ENCODE measurements at regions not wholly inside any gene's neighbourhood (a gene's known extent, or its start where the extent isn't known, plus 50 kb on each side); places are given as distances from the start of the nearest gene placed in this dataset.
"Not testable (repeated sequence)": the region's sequence is repeated elsewhere in the genome, so short reads cannot be mapped to it uniquely, and the experiment has no call there.

DNA sequence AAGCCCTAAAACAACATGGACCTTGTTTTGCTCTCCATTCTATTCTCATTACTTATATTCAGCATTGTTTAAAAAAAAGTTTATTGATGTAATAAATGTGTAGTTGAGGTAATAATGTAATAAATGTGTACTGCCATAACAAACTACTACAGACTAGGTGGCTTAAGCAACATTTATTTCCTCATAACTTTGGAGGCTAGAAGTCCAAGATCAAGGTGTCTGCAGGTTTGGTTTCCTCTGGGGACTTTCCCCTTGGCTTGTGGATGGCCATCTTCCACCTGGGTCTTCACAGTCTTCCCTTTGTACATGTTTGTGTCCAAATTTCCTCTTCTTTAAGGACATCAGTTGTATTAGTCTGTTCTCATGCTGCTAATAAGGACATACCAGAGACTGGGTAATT, 93.1 kb downstream of the LMO4 start:
- Histone ChIP-seq H3K9ac (ENCODE audit: low read length) (no peak overlapping the region), H3K9me3 (ENCODE audit: low read length) (no peaks in the 10 kb centered on the region), H3K27me3 (ENCODE audit: control insufficient read depth in 1 of 2, insufficient read depth in 2 of 2, low read length in 2 of 2) (no peaks in the 10 kb centered on the region), H3K36me3 (ENCODE audit: insufficient read depth, low read length) (no peaks in the 10 kb centered on the region), H3K4me3 (ENCODE audit: low read depth in 1 of 2, low read length in 2 of 2) (no peak overlapping the region), H3K27ac (ENCODE audit: low read depth, low read length) (no peak overlapping the region), H3K4me1 (ENCODE audit: insufficient read depth, low read length) (no peaks in the 10 kb centered on the region)

DNA sequence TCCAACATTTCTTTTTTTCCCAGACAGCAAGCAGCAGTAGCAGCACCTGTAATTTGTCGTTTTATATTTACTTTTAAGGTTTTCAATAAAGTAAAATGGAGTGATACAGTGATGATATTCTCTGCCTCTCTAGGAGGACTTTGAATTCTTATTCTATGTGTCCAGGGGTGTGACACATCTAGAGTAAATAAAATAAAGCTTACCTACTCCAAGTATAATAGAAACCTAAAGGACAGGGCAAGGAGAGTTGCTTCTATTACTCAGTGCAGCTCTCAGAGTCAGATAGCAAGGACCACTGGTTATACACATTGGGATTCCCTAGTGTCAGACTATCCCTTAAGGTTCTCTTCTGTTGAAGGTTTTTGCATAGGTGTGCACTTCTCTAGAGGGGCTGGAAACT, 95.9 kb downstream of the LMO4 start:
- H3K27me3 ChIP-seq (ENCODE audit: control insufficient read depth in 1 of 2, insufficient read depth in 2 of 2, low read length in 2 of 2) = no peaks in the 10 kb centered on the region
- H3K4me1 ChIP-seq (ENCODE audit: insufficient read depth, low read length) = no peaks in the 10 kb centered on the region
- H3K9ac ChIP-seq (ENCODE audit: low read length) = no peak overlapping the region
- no peaks in the 10 kb centered on the region for H3K36me3 ChIP-seq (ENCODE audit: insufficient read depth, low read length)
- H3K9me3 ChIP-seq (ENCODE audit: low read length) = no peaks in the 10 kb centered on the region
- H3K27ac ChIP-seq (ENCODE audit: low read depth, low read length) = no peak overlapping the region
- no peak overlapping the region for H3K4me3 ChIP-seq (ENCODE audit: low read depth in 1 of 2, low read length in 2 of 2)

DNA sequence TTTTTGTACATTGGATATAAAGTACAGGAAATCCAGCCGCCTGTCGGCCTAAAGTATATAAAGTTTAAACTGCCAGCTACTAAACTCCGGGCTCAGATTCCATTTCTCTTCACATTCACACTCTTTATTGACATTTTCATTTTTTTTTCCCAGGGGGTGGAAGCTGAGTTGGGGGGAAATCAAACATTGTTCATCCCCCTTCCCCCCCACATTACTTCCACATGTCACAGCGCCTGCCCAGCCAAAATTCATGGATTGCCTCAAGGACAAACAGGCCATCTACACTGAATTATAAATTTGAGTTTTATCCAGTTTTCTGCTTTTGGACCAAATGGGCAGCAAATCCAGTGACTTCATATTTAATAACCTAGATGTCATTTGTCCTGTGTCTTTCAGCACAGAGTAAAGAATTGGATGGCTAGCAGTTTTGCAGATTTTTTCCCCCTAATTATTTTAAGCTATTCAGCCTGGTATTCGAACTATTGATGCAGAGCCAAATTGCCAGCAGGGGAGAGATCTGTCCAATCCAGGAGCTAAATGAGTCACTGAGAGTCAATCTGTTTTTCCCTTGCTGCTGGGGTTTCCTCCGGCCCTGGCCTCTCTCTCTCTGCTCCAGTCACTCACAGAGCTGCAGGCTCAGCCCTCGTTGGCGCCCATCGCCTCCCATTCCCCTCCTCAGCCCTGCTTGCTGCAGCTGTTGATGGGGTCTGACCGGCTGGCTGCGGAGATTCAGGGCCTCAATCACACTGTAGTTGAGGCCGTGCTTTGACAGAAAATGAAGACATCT, 98.0 kb downstream of the LMO4 start:
- H3K4me1 ChIP-seq (ENCODE audit: insufficient read depth, low read length) = no peaks in the 10 kb centered on the region
- no peaks in the 10 kb centered on the region for H3K27me3 ChIP-seq (ENCODE audit: control insufficient read depth in 1 of 2, insufficient read depth in 2 of 2, low read length in 2 of 2)
- no peaks in the 10 kb centered on the region for H3K36me3 ChIP-seq (ENCODE audit: insufficient read depth, low read length)
- no peak overlapping the region for H3K4me3 ChIP-seq (ENCODE audit: low read depth in 1 of 2, low read length in 2 of 2)
- no peak overlapping the region for H3K9ac ChIP-seq (ENCODE audit: low read length)
- no peak overlapping the region for H3K27ac ChIP-seq (ENCODE audit: low read depth, low read length)
- no peaks in the 10 kb centered on the region for H3K9me3 ChIP-seq (ENCODE audit: low read length)

DNA sequence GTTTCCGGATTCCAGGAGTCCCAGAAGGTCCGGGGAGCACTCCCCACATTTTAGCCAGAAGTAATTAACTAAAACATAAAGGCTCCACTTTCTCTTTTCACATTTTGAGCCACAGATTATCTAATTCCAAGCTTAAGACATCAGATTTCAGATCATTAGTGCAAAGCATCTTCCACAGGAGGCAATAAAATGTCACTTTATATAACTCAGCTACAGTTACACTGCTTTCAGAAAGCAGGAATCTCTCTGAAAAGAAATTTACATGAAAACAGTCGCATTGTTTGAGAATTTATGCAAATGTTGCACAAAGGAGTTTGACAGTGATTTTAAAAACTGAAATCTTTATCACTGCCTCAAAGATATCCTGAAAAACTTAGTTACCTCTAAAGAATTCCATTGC, 99.7 kb downstream of the LMO4 start:
- no peak overlapping the region for H3K4me3 ChIP-seq (ENCODE audit: low read depth in 1 of 2, low read length in 2 of 2)
- H3K27me3 ChIP-seq (ENCODE audit: control insufficient read depth in 1 of 2, insufficient read depth in 2 of 2, low read length in 2 of 2) = no peaks in the 10 kb centered on the region
- H3K36me3 ChIP-seq (ENCODE audit: insufficient read depth, low read length) = no peaks in the 10 kb centered on the region
- H3K27ac ChIP-seq (ENCODE audit: low read depth, low read length) = no peak overlapping the region
- no peak overlapping the region for H3K9ac ChIP-seq (ENCODE audit: low read length)
- no peaks in the 10 kb centered on the region for H3K9me3 ChIP-seq (ENCODE audit: low read length)
- H3K4me1 ChIP-seq (ENCODE audit: insufficient read depth, low read length) = no peaks in the 10 kb centered on the region

DNA sequence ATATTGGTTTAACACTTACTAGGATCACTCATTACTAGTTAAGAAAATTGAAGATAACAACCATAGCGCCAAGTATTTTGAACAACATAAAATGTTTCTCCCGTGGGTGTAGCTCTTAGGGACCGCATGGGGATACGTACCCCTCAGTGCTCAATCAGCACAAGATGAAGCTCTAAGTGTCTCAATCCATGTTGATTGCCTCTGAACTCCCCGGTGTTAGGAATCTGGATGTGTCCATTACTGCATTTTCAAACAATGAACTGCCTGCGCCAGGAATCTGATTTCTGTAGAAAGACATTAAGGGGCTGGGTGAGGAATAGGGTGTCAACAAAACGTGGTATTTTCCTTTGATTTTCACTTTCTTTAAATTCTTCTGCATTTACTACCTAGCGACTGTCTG, 100.2 kb downstream of the LMO4 start:
- H3K36me3 ChIP-seq (ENCODE audit: insufficient read depth, low read length) = no peaks in the 10 kb centered on the region
- no peak overlapping the region for H3K9ac ChIP-seq (ENCODE audit: low read length)
- H3K4me3 ChIP-seq (ENCODE audit: low read depth in 1 of 2, low read length in 2 of 2) = no peak overlapping the region
- H3K9me3 ChIP-seq (ENCODE audit: low read length) = no peaks in the 10 kb centered on the region
- no peaks in the 10 kb centered on the region for H3K4me1 ChIP-seq (ENCODE audit: insufficient read depth, low read length)
- no peak overlapping the region for H3K27ac ChIP-seq (ENCODE audit: low read depth, low read length)
- H3K27me3 ChIP-seq (ENCODE audit: control insufficient read depth in 1 of 2, insufficient read depth in 2 of 2, low read length in 2 of 2) = no peaks in the 10 kb centered on the region

DNA sequence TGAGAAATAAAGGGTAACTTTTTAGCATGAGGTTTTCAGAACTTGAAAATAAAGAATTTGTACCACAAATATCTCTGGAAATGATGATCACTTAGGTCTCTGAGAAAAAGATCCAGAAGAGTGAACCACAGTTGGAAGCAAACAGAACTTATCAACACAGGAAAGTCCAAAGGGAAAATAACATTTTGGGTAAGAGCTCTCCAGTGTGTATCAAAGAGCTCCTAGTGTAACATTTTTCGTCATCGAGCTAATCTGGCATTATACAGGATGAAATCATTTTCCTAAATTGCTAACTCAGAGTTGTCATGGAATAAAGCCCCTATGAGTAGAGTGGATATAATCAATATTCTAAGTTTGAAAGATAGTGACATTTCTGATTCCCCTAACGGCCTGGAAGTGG, 104.0 kb downstream of the LMO4 start:
- Histone ChIP-seq H3K4me3 (ENCODE audit: low read depth in 1 of 2, low read length in 2 of 2) (no peak overlapping the region), H3K27ac (ENCODE audit: low read depth, low read length) (no peak overlapping the region), H3K9ac (ENCODE audit: low read length) (no peak overlapping the region), H3K9me3 (ENCODE audit: low read length) (no peaks in the 10 kb centered on the region), H3K4me1 (ENCODE audit: insufficient read depth, low read length) (no peaks in the 10 kb centered on the region), H3K36me3 (ENCODE audit: insufficient read depth, low read length) (no peaks in the 10 kb centered on the region), H3K27me3 (ENCODE audit: control insufficient read depth in 1 of 2, insufficient read depth in 2 of 2, low read length in 2 of 2) (no peaks in the 10 kb centered on the region)

DNA sequence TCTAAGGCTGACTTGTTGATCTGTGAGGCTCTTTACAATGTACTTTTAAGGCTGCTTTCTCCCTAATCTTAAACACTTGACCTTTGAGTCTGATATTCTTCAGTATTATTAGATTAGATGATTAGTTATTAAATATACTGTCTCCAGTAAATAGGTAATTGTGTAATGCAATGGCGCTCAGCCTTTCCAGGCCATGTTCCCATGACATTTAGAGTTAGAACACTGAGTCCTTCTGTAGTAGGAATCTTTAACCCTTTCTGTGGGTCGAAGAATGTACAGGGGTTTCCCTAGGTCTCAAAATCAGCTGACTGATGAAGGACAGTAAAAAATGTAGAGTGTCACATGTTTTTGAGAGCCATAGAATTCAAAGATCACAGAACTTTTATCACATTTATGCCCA, 104.4 kb downstream of the LMO4 start:
- H3K9ac ChIP-seq (ENCODE audit: low read length); H3K27ac ChIP-seq (ENCODE audit: low read depth, low read length); H3K4me1 ChIP-seq (ENCODE audit: insufficient read depth, low read length): not testable (repeated sequence)

DNA sequence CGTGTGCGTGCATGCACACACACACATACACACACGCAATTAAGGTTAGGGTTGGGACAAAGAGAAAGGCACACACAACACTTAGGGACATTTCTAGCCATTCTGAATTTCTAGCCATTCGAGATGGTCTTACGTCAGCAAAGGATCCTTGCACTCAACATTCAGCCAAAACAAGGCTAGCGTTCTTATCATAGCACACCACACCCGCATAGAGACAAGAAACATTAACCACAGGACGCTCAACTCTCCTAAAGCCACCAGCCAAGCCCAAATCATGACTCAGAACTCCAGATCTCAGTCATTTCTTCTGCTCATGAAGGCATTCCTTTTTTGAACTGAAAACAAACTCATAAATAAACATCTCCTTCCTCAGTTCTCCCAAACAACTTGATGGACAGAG, 106.8 kb downstream of the LMO4 start:
- no peak overlapping the region for H3K27ac ChIP-seq (ENCODE audit: low read depth, low read length)
- no peaks in the 10 kb centered on the region for H3K27me3 ChIP-seq (ENCODE audit: control insufficient read depth in 1 of 2, insufficient read depth in 2 of 2, low read length in 2 of 2)
- H3K9me3 ChIP-seq (ENCODE audit: low read length) = no peaks in the 10 kb centered on the region

More for the DNA sequence above, 104.4 kb downstream of the LMO4 start:
- not testable (repeated sequence) for H3K9me3 ChIP-seq (ENCODE audit: low read length); H3K27me3 ChIP-seq (ENCODE audit: control insufficient read depth in 1 of 2, insufficient read depth in 2 of 2, low read length in 2 of 2); H3K4me3 ChIP-seq (ENCODE audit: low read depth in 1 of 2, low read length in 2 of 2); H3K36me3 ChIP-seq (ENCODE audit: insufficient read depth, low read length)

DNA sequence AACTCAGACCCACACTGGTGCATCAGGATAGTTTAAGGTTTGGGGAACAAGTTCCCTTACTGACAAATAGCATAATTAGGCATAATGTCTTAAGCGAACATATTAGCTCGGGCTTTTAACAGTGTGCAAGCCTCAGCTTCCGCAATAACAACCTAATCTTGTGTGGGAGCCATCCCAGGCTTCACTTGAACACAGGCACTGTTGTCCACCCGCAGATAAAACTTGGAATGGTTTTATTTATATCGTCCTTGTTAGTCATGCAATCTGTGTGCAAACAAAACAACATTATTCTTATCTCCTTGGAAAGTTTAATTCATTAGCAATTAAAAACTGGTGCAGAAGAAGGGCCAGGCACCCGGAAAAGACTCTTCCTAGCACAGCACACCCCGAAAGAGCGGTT, 107.4 kb downstream of the LMO4 start:
- H3K27ac ChIP-seq (ENCODE audit: low read depth, low read length); H3K4me1 ChIP-seq (ENCODE audit: insufficient read depth, low read length); H3K9me3 ChIP-seq (ENCODE audit: low read length); H3K9ac ChIP-seq (ENCODE audit: low read length); H3K4me3 ChIP-seq (ENCODE audit: low read depth in 1 of 2, low read length in 2 of 2); H3K36me3 ChIP-seq (ENCODE audit: insufficient read depth, low read length); H3K27me3 ChIP-seq (ENCODE audit: control insufficient read depth in 1 of 2, insufficient read depth in 2 of 2, low read length in 2 of 2): not testable (repeated sequence)

More for the DNA sequence above, 106.8 kb downstream of the LMO4 start:
- no peaks in the 10 kb centered on the region for H3K36me3 ChIP-seq (ENCODE audit: insufficient read depth, low read length)
- H3K4me1 ChIP-seq (ENCODE audit: insufficient read depth, low read length) = no peaks in the 10 kb centered on the region
- H3K4me3 ChIP-seq (ENCODE audit: low read depth in 1 of 2, low read length in 2 of 2) = no peak overlapping the region
- no peak overlapping the region for H3K9ac ChIP-seq (ENCODE audit: low read length)

DNA sequence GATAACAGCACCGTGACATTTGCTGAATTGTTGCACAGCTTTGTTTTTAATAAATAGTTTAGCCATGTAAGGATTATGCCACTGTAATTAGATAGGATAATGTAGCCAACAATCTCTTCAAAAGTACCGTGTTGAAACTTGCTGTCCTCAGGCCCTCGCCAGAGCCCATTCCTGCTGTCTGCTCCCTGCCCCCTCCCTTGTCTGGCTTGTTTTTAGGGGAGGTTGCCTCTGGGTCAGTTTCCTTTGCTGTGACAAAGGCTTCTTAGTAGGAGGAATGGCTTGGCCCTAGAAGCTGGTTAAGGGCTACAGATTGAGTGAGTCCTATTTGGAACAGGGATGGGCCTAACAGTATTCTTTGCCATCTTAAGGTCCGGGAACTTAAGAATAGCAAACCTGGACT, 107.9 kb downstream of the LMO4 start:
- H3K4me1 ChIP-seq (ENCODE audit: insufficient read depth, low read length) = no peaks in the 10 kb centered on the region
- no peak overlapping the region for H3K9ac ChIP-seq (ENCODE audit: low read length)
- no peak overlapping the region for H3K4me3 ChIP-seq (ENCODE audit: low read depth in 1 of 2, low read length in 2 of 2)
- H3K27me3 ChIP-seq (ENCODE audit: control insufficient read depth in 1 of 2, insufficient read depth in 2 of 2, low read length in 2 of 2) = no peaks in the 10 kb centered on the region
- no peaks in the 10 kb centered on the region for H3K36me3 ChIP-seq (ENCODE audit: insufficient read depth, low read length)
- no peaks in the 10 kb centered on the region for H3K9me3 ChIP-seq (ENCODE audit: low read length)
- no peak overlapping the region for H3K27ac ChIP-seq (ENCODE audit: low read depth, low read length)

DNA sequence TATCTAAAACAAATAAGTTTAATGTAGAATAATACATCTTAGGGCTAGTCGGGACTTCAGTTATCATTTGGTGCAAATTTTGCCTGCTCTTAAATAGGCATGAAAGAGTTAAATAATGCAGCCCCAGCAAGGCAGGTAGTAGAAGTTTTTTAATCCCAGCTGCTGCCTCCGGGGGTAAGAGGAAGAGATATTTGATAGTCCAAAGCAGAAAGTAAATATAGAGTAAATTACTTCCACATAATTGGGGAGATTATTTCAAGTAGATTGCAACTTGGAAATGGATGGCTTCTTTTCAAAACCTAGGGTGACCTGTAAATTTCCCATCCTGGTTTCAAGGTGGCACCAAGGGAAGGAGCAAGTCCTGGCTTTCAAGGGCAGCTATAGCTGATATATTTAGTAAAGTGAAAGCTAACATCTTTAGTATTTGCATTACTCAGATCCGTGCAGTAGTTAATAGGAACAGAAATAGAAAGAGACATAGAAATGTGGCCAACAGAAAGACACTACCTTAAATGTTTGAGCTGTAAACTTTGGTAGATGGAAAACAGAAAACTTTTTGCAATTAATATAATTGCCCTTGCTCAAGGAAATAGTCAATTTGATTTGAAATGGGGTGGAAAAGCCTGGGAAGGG, 109.1 kb downstream of the LMO4 start:
- Histone ChIP-seq H3K4me1 (ENCODE audit: insufficient read depth, low read length) (no peaks in the 10 kb centered on the region), H3K9ac (ENCODE audit: low read length) (no peak overlapping the region), H3K36me3 (ENCODE audit: insufficient read depth, low read length) (no peaks in the 10 kb centered on the region), H3K27ac (ENCODE audit: low read depth, low read length) (no peak overlapping the region), H3K27me3 (ENCODE audit: control insufficient read depth in 1 of 2, insufficient read depth in 2 of 2, low read length in 2 of 2) (no peaks in the 10 kb centered on the region), H3K9me3 (ENCODE audit: low read length) (no peaks in the 10 kb centered on the region), H3K4me3 (ENCODE audit: low read depth in 1 of 2, low read length in 2 of 2) (no peak overlapping the region)

DNA sequence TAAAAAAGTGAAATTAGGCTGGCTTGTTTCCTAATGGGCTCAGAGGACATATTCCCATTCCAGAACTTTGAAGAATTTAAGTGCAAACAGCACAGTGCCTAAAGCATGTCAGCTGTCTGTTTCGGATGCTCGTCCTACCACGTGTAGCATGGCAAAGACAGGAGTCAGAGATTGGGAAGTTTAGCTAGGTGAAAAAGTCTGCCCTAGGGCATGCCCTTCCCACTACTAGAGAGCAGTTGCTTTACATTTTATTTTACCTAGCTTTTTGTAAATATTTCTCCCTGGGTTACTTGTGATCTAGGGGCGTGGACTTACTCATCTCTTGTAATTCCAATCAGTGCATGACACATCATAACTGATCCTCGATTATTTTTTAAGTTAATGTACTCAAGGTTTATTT, 111.1 kb downstream of the LMO4 start:
- H3K9ac ChIP-seq (ENCODE audit: low read length) = no peak overlapping the region
- H3K4me3 ChIP-seq (ENCODE audit: low read depth in 1 of 2, low read length in 2 of 2) = no peak overlapping the region

More for the DNA sequence above, 111.1 kb downstream of the LMO4 start:
- no peaks in the 10 kb centered on the region for H3K4me1 ChIP-seq (ENCODE audit: insufficient read depth, low read length)
- H3K27ac ChIP-seq (ENCODE audit: low read depth, low read length) = no peak overlapping the region
- no peaks in the 10 kb centered on the region for H3K9me3 ChIP-seq (ENCODE audit: low read length)
- H3K36me3 ChIP-seq (ENCODE audit: insufficient read depth, low read length) = no peaks in the 10 kb centered on the region
- no peaks in the 10 kb centered on the region for H3K27me3 ChIP-seq (ENCODE audit: control insufficient read depth in 1 of 2, insufficient read depth in 2 of 2, low read length in 2 of 2)

Measured in muscle layer of colon (tissue), 2 donors.